GM04503 (cell line): ENCODE measurements at regions not wholly inside any gene's neighbourhood (a gene's known extent, or its start where the extent isn't known, plus 50 kb on each side); places are given as distances from the start of the nearest gene placed in this dataset.
A peak's percentile ranks its signal among the peaks of the same experiment; 100 is the strongest.

Experiments
- DNase-seq: peaks from one replicate; pipeline ENCODE4 v3.0.0-alpha.2; 2012; ENCODE audit warnings: low read depth

DNA sequence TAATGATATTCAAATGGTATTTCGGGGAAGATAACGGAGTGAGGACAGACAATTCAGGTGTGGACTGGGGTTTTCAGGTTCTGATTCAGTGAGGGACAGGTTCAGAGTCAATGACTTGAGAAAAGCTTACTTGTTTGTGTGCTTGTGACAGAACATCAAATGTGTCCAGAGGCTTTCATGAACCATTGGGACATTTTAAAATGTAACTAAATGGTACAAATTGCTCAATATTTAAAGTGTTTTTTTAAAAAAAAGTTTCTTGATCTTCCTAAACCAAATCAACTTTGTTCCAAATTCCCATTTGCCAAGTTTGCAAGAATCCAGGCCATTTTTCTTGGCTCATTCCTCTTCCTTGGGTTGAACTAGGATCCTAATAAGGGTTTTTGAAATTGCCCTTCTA, 59.4 kb upstream of the BZW1 start:
- no peak for DNase-seq

DNA sequence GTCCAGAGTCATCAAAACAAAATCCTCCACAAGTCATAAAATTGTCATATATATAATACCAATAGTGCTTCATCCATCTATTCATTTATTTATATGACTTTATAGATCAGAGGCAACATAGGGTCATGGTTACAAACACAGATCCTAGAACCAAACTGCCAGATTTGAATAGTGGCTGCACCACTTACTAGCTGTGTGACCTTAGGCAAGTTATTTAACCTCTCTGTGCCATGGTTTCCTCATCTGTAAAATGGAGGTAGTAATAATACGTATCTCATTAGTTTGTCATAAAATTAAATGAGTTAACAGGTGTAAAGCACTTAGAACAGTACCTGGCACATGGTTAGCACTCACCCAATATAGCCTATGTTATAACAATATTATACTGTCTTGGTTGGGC, 58.9 kb upstream of the BZW1 start:
- no peak for DNase-seq

- peak; percentile 61 for DNase-seq
Measured at GRCh38 chr2:200756618-200757321, 54.9 kb upstream of the BZW1 start.

DNA sequence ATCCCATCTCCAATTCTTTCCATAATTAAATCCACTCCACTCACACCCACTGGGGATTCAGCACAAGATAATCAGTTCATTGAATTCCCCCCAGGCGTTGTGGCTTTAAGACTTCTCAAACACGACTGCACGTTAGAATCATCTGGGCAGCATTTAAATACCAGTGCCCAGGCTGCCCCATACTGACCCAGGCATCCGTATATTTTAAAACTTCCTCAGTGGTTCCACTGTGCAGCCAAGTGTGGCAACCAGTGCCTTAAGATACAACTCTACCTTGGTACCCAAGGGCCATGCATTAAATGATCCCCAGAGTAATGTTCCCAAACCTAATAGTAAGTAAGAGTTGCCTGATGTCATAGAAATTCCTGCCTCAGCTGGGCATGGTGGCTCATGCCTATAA, 54.3 kb upstream of the BZW1 start:
- no peak for DNase-seq

GRCh38 chr2:200758341-200758740, 53.4 kb upstream of the BZW1 start:
- DNase-seq: no peak

GRCh38 chr2:200761266-200761665, 50.4 kb upstream of the BZW1 start:
- peak; percentile 61 for DNase-seq
